NCI-H1694 treated with DMSO at 0.1 percent for 48 hours (cell line): ENCODE measurements at regions not wholly inside any gene's neighbourhood (a gene's known extent, or its start where the extent isn't known, plus 50 kb on each side); places are given as distances from the start of the nearest gene placed in this dataset.

Experiments used
- DNase-seq: peaks from one replicate; lab custom pipeline; 2025; lab: John Stamatoyannopoulos, UW

DNA sequence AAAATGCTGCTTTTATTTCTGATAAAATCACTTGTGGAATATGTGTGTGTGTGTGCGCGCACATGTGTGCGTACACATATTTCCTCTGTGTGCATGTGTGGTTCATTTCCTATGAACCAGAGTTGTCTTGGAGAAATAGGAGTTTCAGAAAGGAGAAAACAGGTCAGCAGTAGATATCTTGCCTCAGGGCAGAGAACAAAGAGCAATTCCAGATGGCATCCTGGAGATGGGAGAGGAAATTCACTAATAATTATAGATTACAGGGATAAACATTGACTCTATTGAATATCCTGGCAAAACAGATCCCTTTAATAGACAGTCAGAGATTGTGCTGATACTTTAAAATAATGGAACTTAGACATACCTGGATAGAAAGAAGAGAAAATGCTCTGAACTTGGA, 298.0 kb downstream of the TRIB2 start:
- no peak for DNase-seq

DNA sequence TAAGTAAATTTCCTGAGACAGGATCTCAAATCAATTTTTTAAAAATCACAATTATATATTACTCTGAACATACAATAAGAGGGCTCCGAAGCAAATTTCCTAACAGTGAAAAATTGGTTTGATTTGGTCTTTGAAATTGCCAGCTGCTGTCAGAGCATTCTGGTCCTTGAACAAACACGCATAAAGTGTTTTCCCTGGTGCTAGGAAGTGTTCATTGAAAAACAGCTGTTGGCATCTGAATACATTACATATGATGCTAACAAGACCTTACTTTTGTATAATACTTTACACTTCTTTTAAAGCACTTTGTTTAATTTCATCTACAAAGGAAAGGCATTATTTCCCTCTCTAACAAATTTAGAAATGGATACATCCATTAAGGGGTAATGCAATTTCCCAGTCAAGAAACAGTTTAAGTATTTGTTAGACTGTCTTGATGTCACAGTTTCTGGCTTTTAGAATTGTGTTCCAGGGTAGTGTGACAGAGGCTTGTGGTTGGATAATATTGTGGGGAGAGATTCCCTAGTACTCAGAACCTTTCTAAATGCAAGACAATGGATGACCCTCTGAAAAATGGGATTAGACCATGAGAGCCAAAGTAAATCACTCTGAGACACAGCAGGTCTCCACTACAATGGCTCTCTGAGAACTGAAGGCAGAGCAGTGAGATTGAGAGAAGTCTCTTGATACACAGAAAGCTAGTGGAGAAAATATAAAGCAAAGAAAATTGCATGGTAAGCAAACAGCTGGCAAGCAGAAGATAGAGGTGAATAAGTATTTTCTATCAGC, 299.0 kb downstream of the TRIB2 start:
- no peak for DNase-seq

DNA sequence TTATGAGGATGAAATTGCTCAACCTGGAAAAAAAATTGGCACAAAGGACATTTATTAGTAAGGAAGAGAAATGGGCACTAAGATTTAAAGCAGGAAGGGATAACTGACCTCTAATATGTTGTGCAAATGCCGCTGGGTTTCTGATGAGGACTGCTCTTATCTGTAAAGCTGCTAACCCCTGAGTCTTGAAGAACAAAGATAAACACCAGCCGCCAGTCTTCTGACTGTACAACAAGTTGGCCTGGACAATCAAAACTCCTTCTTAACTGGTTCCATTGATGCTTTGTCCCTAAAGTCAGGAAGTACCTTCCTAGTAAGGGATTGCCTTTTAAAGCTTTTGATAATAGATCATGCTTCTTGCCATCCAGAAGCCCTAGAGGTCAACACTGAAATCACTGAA, 301.8 kb downstream of the TRIB2 start:
- DNase-seq: no peak

DNA sequence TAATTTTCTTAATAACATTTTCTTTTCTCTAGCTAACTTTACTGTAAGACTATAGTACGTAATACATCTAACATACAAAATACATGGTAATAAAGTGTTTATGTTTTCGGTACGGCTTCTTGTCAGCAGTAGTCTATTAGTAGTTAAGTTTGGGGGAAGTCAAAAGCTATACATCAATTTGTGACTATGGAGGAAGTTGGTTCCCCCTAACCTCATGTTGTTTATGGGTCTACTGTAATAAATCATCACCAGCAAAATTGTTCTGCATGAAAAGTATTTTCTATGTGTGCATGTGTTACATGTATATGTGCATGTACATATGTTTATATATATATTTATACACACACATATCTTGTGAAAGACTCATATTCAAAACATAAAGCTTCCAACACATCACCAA, 303.0 kb downstream of the TRIB2 start:
- no peak for DNase-seq

DNA sequence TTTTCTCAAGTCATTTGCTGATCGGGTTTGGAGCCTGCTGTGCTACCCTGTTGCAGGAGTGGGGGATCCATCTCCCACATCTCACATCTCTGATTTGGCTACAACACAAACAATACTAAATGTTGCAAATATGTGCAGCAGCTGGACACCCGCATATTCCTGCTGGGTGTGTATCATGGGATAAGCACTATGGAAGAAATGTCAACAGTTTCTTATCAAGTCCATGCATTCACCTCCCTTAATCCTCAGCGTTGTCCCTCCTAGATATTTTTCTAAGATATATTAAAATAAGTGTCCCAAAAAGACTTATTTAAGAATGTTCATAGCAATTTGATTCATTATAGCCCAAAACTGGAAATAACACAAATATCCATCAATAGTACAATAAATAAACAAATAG, 303.7 kb downstream of the TRIB2 start:
- no peak for DNase-seq

DNA sequence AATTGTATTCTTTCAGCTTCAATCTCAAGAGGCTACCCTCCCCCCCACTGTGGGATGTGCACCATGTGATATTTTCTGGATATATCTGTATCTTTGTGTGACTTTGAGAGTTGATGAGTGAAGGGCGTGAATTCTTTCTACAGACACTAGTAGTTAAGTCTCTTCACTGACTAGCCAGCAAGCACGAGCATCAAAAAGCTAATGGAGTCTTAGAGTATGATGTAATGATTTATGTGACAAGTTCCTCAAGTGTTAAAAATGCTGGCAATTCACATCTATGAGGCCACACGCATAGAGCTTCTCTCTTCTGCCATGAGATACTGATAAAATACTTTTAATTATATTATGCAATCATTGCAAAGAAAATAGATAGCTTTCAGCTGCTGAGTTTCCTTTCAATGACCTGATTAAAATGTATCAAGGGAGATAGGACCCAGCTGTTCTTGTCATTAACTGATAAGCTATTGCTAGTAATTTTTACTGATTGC, 304.8 kb downstream of the TRIB2 start:
- no peak for DNase-seq

DNA sequence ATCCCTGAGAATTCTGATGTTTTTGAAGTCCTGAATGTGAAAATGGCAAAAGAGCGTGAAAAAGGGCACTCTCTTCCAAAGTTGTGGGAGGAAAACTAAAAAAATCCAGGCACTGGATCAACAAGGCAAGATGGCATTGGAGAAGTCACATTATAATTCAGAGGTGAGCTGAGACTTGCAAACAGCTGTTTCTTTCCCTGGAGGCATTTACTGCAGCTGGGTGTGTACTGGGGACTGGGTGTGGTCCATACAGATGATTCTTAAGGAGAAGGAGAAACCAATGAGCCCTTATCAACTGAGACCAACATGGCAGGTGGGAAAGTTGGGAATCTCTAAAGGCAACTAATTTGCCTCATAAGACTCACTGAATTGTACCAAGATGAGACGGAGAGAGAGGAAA, 313.9 kb downstream of the TRIB2 start:
- no peak for DNase-seq

DNA sequence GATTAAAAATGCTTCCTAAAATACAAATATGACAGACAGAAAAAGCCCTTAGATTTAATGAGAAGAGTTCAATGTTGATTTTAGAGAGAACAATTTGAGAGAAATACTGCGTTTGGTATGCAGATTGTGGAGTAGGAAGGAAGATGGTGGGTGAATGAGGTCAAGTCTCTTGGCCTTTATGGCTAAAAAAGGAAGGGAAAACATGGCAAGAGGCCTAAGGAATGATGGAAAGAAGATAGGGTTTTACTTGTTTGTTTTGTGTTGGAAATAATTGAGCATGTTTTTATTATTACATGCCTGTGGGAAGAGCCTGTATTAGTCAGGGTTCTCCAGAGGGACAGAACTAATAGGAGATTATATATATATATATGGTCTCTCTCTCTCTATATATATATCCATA, 318.1 kb downstream of the TRIB2 start:
- no peak for DNase-seq

DNA sequence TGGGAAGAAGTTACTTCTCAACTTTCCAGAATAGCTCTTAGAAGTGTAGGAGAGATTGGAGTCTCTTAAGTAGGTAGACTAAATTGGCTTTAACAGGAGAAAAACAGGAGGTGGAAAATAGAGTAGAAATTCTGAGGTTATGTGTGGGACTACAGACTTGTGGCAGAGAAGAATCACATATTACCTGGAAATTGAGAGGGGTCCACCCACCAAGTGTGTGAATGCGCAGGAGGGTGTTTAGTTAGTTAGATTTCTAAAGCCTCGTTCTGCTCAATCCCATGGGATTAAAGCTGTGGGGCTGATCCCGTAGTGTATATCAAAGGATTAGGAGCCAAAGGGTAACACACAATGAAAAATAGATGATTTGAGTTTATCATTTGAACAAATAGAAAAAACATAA, 319.1 kb downstream of the TRIB2 start:
- no peak for DNase-seq

DNA sequence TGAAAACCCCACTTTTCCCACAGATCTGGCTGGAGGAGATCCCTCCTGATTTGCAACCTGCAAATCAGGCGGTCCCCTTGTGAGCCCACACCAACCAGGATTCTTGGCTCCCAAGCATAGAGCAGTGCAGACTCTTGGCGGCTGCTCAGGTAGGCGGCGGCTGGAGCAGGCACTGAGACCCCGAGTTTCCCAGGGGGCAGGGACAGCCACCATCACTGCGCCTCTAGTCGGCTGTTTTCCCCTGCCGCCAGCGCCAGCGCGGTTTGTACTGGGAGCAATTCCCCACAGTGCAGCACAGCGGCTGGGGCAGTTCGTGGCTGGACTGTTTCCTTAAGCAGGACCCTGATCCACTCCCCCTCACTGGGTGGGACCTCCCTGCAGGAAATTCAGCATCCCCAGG, 323.3 kb downstream of the TRIB2 start:
- DNase-seq: no peak

DNA sequence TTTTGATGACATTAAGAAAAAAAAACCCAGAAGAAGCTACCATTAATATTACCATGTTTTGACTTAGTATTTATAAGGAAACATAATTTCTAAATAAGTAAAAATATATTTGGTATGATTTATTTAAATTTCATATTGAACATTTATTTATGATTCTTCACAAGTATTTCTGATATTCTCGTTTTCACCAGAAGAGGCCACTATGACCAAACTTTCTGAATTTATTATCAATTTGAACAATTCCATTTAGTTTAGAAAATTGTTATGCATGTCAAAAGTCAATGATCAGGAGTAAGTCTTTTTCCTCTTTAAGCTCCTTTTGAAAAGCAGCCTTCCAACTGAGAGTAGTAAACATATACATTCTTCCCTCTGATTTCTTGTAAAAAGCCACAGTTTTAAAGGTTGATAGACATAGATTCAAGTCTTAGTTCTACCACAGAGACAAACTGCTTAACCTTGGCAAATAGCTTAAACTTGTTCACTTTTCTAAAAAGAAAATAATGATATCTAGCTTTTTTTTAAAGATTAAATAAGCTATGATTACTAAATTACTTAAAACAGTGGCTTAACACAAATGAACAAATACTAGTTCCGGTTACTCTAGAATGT, 329.9 kb downstream of the TRIB2 start:
- DNase-seq: peak; percentile 9

DNA sequence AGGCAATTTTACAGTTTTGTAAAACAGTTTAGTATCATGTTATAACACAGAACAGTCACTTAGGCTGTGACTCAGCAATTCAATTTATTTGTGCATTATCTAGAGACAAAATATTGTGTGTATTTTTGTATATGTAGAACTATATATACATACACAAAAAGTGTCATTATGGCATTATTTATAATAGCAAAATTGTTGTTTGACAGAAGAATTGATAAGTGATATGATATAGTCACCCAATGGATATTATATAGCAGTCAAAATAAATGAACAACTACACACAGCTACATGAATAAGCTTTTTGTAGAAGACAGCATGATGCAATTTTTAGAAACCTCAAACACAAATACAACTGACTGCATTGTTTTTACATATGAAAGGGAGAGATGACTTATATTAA, 334.0 kb downstream of the TRIB2 start:
- no peak for DNase-seq

DNA sequence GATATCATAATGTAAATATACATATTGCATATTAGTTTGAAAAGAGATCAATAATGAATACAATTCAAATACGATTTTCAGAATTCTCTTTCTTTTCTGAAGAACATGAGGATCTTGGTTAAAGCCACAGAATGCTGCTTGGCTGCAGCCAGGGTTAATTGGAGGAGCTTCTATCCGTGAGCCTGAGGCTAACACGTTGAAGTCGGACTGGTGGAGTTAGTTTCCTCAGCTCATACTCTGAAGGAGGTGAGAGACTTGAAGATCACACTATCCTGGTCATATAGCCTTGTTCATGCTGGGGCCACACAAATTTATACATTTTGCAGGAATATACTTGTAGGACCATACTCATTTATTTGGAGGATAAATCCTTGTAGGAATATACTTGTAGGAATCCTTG, 335.8 kb downstream of the TRIB2 start:
- no peak for DNase-seq

DNA sequence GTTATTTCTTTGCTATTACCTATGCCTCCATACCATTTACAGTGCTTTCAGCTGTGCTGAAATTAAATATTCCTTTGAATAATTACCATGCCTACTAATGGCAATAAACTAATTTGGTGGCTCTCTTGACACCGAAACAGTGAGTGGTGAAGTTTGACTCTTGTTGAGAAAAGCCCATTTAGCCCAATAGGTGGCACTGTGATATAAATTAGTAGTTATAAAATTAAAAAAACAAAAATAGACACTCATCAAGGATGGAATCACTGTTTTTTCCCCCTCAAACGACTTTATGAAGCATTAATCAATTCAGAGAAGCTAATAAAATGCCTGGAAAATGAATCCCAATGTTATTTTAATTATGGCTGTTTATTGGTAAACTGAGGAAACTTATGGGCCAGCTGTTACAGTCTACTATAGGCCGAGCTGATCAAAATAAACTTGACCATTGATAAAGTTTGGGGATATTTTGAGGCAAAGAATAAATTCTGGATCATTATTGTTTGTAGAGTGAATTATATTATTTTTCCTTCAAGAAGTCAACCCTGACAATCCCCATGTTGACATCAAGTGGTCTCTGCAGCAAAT, 339.6 kb downstream of the TRIB2 start:
- DNase-seq: peak; percentile 39

DNA sequence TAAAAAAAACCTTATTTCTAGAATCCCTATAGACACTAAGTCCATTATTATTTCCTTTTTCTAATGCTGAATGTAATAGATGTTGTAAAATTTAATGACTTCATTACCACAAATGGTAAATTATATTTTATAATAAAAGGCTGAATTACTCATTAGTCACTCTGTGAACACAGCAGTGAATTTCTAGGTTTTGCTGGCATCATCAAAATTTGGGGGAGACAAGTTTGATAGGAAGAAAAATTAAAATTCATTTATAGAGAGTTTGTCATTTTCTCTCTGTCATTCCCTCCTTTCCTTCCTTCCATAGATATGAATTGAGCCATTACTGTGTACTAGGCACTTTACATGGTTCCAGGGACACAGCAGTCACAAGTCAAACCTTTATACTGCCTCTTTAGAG, 340.9 kb downstream of the TRIB2 start:
- DNase-seq: no peak

DNA sequence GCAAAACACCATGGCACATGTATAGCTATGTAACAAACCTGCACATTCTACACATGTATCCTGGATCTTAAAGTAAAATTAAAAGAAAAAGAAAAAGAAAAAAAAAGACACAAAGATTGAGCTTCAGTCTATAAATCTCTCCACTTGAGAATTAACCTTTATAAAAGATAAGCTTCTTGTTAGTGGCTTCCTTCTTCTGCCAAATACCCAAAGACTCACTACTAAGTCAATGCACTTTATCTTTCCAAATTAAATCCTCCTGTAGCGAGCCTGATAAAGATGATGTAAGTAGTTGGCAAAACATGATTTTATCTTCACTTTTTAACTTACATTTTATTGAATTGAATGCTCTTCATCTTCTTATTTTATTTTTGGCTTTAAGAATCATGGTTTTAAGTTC, 349.9 kb downstream of the TRIB2 start:
- DNase-seq: no peak

DNA sequence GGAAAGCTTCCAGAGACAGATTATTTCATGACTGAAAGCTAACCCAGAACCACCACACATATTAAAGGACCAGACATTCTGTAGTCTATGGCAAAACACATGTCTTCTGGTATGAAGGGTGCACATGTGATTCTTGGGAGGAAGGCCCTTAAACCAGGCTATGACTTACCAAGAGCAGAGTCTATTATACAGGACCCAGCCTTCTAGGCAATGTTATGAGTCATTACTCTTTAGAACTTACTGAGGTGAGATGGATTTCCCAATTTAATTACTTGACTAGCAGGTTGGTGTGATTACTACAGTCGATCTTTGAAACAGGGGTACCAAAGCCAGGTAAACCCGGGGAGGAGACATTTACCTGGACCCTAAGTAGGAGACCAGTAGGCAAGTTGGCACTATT, 350.8 kb downstream of the TRIB2 start:
- no peak for DNase-seq

DNA sequence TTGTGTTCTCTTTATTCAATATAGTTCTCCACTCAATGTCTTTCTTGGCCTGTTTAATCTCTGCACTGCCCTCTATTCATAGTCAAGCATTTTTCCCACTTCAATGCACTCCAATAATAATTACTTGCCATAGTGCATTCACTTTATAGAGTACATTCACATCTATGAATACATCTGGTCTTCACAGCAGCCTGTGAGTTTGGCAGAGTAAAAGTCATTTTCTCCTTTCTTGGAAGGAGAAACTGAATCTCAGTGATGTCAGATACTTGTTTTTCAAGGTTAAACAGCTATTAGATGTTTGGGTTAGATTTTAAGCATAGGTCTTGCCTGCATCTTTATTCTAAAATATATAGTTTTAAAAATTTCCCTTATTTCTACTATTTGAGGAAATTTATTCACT, 373.2 kb downstream of the TRIB2 start:
- no peak for DNase-seq

DNA sequence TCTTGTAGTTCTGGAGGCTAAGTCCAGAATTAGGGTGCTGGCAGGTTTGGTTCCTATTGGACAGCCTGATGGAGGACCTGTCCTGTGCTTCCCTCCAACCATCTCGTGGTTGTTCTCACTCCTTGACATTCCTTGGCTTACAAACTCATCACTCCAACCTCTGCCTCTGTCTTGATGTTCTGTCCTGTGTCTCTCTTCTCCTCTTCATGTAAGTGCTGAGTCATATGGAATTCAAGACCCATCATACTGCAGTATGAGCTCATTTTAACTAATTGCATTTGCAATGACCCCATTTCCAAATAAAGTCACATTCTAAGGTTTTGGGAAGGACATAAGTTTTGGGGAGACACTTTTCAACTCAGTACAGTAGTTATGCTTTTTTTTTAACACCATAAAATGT, 374.7 kb downstream of the TRIB2 start:
- DNase-seq: no peak

DNA sequence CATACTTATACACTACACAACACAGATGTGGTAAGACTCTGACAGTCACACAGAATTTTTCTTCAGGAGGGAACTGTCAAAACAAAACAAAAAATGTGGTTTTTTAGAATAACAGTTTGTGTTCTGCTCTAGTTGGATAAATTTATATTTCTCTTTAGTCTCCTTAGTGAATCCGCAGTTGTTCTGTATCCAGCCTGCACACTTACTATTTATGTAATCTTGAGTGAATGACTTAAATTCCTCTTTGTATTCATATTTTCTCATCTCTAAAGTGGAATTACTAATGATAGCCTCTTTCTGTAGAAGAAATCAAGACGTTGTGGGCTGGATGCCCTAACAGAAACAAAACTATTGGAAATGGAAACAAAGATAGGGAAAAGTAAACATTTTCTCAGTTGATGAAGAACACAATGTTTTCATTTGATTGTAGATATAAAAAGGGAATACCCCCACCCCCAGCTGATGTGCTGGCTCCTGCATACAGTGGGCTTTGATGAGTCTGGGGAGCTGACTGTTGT, 375.2 kb downstream of the TRIB2 start:
- DNase-seq: no peak

DNA sequence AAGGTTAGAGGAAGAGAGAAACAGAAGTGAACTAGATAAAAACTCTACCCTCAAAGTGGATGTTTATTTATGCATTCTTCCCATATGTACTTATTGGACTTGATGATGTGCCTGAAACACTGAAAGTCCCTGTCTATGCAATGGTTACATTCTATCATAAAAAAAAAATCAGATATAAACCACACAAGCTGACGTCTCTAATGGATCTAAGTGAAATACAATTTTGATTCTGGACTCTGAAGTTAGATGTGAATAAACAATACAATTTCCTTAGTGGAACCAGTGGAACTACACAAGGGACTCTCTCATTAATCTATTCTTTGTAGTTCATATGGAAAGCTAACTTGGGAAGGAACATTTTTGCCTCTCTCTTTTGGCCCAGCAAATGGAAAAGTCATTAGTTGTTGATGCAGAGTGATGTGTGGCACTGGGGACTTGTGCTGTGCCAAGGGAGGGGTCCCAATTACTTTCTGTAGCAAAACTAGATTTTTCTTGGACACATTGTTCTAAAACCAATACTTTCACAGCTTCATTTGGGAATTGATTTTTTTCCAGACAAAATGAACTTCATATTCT, 376.8 kb downstream of the TRIB2 start:
- DNase-seq: no peak

DNA sequence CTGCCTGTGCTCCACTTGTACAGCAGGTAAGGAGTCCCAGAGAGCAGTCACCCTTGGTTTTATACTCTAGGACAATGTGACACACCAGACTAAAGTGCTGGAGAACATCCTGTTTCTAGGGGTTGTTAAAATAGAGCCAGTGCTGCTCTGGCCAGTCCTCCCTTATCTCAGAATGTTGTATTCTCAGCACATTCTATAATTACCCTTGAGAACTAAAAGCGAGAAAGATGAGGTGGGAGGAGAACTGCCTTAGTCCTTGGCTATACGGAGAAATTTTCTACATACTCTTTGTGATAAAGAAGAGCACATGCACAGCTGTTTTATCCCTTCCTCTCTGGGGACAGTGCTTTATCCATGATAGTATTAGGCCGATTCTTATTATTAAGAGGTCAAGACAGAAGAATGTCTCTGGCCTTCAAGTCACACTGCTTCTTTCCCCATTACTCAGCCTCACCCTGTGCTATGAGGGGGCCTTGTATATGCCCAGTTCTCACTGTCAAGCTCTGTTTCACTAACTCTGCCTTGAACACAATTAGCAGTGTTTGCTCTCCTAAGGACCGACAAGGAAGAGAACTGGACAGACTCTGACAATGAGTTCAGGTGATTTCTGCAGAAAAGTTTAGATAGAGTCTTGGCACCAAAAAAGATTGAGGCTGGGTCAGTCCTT, 385.8 kb downstream of the TRIB2 start:
- DNase-seq: no peak
